Neural progenitor cell (in vitro differentiated cells): ENCODE measurements at regions not wholly inside any gene's neighbourhood (a gene's known extent, or its start where the extent isn't known, plus 50 kb on each side); places are given as distances from the start of the nearest gene placed in this dataset.

Experiments used
- EZH2 ChIP-seq: fragments of 200-600 bp; sonication (generic); IDR thresholded peaks from 2 replicates; pipeline ENCODE4 v1.6.1; 2017; ENCODE audit warnings: antibody characterized with exemption, mild to moderate bottlenecking, moderate library complexity
- TF ChIP-seq, protein P1 (sequence below): fragments of 200-600 bp; sonication (generic); IDR thresholded peaks from 2 replicates; pipeline ENCODE4 v1.5.1; 2017; ENCODE audit warnings: antibody characterized with exemption, mild to moderate bottlenecking

GRCh38 chr1:4045397-4046010, 145.4 kb upstream of the C1orf174 start:
- TF ChIP-seq, protein P1, sequence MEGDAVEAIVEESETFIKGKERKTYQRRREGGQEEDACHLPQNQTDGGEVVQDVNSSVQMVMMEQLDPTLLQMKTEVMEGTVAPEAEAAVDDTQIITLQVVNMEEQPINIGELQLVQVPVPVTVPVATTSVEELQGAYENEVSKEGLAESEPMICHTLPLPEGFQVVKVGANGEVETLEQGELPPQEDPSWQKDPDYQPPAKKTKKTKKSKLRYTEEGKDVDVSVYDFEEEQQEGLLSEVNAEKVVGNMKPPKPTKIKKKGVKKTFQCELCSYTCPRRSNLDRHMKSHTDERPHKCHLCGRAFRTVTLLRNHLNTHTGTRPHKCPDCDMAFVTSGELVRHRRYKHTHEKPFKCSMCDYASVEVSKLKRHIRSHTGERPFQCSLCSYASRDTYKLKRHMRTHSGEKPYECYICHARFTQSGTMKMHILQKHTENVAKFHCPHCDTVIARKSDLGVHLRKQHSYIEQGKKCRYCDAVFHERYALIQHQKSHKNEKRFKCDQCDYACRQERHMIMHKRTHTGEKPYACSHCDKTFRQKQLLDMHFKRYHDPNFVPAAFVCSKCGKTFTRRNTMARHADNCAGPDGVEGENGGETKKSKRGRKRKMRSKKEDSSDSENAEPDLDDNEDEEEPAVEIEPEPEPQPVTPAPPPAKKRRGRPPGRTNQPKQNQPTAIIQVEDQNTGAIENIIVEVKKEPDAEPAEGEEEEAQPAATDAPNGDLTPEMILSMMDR = no peak
- no peak for TF ChIP-seq EZH2
